Parathyroid adenoma (tissue), 2 donors: ENCODE measurements at regions not wholly inside any gene's neighbourhood (a gene's known extent, or its start where the extent isn't known, plus 50 kb on each side); places are given as distances from the start of the nearest gene placed in this dataset.

Source experiments
- H2AFZ ChIP-seq: fragments of 300-600 bp; sonication (generic); one replicate; pipeline ENCODE4 v1.7.0; 2017; ENCODE audit warnings: antibody characterized with exemption, mild to moderate bottlenecking
- H3K27ac ChIP-seq: fragments of 300-600 bp; sonication (generic); one replicate; pipeline ENCODE4 v1.7.0; 2017
- H3K27me3 ChIP-seq: fragments of 300-600 bp; sonication (generic); one replicate; pipeline ENCODE4 v1.7.0; 2017; ENCODE audit warnings: low read length; ENCODE audit not compliant: control insufficient read depth, insufficient read depth
- H3K36me3 ChIP-seq: fragments of 300-600 bp; sonication (generic); one replicate; pipeline ENCODE4 v1.7.0; 2017; ENCODE audit warnings: low read length; ENCODE audit not compliant: control insufficient read depth, insufficient read depth
- H3K4me1 ChIP-seq: fragments of 300-600 bp; sonication (generic); one replicate; pipeline ENCODE4 v1.7.0; 2017; ENCODE audit warnings: control low read depth
- H3K4me2 ChIP-seq: fragments of 300-600 bp; sonication (generic); one replicate; pipeline ENCODE4 v1.7.0; 2017; ENCODE audit warnings: low read length
- H3K4me3 ChIP-seq: fragments of 300-600 bp; sonication (generic); one replicate; pipeline ENCODE4 v1.7.0; 2017; ENCODE audit warnings: low read depth, low read length
- H3K79me2 ChIP-seq: fragments of 300-600 bp; sonication (generic); one replicate; pipeline ENCODE4 v1.7.0; 2017; ENCODE audit warnings: control low read depth
- H3K9ac ChIP-seq: fragments of 300-600 bp; sonication (generic); one replicate; pipeline ENCODE4 v1.7.0; 2017; ENCODE audit warnings: mild to moderate bottlenecking
- H3K9me3 ChIP-seq: fragments of 300-600 bp; sonication (generic); one replicate; pipeline ENCODE4 v1.7.0; 2017; ENCODE audit warnings: low read length; ENCODE audit not compliant: control insufficient read depth
- TF ChIP-seq, protein P1 (sequence below): fragments of 300-600 bp; sonication (generic); IDR thresholded peaks from one replicate; pipeline ENCODE4 v1.7.0; 2017; ENCODE audit warnings: antibody characterized with exemption, mild to moderate bottlenecking
- donor health status: primary hyperparathyroidism.

DNA sequence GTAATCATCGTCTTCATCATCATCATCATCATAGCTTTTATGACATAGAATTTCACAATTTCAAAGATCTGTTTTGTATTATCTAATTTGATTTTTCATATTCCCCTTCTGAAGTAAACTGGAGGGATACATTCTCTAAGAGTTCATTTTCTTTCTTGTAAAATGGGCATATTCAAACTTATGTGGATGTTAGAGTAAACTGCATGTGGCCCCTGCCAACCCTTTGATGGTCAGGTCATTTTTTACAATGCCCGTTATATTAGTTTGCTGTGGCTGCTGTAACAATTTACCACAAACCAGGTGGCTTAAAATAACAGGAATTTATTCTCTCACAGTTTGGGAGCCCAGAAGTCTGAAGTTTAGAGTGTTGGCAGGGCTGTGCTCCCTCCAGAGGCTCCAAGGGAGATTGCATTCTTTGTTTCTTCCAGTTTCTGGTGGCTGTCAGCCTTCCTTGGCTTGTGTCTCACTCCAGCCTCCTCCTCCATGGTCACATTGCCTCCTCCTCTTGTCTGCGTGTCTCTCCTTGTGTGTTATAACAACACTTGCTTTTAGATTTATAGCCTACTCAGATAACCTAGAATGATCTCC lies 127.5 kb upstream of the MMADHC start:
- no peaks in the 10 kb centered on the region for H3K36me3 ChIP-seq
- no peaks in the 10 kb centered on the region for H3K9me3 ChIP-seq
- H2AFZ ChIP-seq = no peak overlapping the region
- H3K4me3 ChIP-seq = no peak overlapping the region
- no peaks in the 10 kb centered on the region for H3K27me3 ChIP-seq
- no peak overlapping the region for H3K27ac ChIP-seq
- no peaks in the 10 kb centered on the region for H3K79me2 ChIP-seq
- TF ChIP-seq, protein P1, sequence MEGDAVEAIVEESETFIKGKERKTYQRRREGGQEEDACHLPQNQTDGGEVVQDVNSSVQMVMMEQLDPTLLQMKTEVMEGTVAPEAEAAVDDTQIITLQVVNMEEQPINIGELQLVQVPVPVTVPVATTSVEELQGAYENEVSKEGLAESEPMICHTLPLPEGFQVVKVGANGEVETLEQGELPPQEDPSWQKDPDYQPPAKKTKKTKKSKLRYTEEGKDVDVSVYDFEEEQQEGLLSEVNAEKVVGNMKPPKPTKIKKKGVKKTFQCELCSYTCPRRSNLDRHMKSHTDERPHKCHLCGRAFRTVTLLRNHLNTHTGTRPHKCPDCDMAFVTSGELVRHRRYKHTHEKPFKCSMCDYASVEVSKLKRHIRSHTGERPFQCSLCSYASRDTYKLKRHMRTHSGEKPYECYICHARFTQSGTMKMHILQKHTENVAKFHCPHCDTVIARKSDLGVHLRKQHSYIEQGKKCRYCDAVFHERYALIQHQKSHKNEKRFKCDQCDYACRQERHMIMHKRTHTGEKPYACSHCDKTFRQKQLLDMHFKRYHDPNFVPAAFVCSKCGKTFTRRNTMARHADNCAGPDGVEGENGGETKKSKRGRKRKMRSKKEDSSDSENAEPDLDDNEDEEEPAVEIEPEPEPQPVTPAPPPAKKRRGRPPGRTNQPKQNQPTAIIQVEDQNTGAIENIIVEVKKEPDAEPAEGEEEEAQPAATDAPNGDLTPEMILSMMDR = no peak
- H3K4me2 ChIP-seq = no peak overlapping the region
- H3K9ac ChIP-seq = no peak overlapping the region
- H3K4me1 ChIP-seq = no peaks in the 10 kb centered on the region

DNA sequence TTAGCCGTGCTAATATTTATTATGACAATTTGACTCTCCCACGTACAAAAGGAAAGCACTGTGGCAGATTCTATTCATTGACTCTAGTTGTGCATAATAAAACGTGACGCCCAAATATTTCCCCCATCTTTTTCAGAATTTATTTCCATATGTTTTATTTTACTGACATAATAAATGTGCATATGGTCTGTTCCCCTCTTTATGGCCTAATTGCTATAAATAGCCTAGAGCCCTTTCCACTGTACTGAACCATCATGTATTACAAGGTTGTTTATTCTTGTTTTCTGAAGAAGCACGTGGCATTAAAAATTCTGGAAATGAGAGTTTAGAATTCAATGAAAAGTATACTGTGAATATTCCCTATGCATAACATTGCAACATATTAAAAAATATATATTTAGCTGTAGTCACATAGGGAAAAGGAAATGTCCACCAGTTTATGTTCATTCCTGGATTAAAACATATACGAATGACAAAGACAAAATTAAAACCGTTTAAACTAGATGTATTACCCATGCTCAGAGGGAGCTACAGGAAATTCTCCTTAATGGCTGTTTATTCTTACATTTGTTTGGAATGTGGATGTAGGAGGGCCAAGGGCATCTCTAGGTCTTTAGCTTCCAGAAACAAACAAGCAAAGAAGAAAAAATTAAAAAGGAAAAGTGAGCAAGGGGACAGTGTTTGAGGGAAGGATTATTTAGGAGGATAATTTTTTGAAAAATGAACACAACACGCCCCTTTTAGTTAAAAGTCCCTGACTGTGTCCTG lies 122.1 kb upstream of the MMADHC start:
- Histone ChIP-seq H3K79me2 (no peaks in the 10 kb centered on the region), H3K4me1 (no peaks in the 10 kb centered on the region), H2AFZ (no peak overlapping the region), H3K27ac (no peak overlapping the region), H3K36me3 (no peaks in the 10 kb centered on the region), H3K27me3 (no peaks in the 10 kb centered on the region), H3K9me3 (no peaks in the 10 kb centered on the region), H3K9ac (no peak overlapping the region), H3K4me3 (no peak overlapping the region), H3K4me2 (no peak overlapping the region)
- TF ChIP-seq, protein P1 = no peak

DNA sequence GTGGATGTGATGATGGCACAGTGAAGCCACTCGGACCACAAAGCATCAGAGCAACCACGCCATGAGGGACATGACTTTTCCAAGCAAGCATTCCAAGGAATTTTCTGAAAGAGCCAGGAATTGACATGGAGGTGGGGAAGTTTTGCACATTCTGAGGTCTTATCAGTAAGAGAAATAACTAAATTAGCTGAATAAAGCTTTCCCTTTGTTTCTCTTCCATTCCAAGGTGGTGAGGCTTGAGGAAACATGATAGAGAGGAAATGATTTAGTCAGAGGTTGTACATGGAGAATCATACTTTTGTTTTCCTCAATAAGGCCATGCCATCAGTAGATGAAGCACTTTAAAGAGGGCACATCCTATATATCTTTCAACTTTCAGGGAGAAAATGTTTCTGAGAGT lies 115.7 kb upstream of the MMADHC start:
- H3K4me1 ChIP-seq = no peaks in the 10 kb centered on the region
- TF ChIP-seq, protein P1 = no peak
- no peaks in the 10 kb centered on the region for H3K79me2 ChIP-seq
- H3K27ac ChIP-seq = no peak overlapping the region
- H3K27me3 ChIP-seq = no peaks in the 10 kb centered on the region
- no peaks in the 10 kb centered on the region for H3K36me3 ChIP-seq
- no peaks in the 10 kb centered on the region for H3K9me3 ChIP-seq
- H3K9ac ChIP-seq = no peak overlapping the region
- H2AFZ ChIP-seq = no peak overlapping the region
- no peak overlapping the region for H3K4me2 ChIP-seq
- H3K4me3 ChIP-seq = no peak overlapping the region

DNA sequence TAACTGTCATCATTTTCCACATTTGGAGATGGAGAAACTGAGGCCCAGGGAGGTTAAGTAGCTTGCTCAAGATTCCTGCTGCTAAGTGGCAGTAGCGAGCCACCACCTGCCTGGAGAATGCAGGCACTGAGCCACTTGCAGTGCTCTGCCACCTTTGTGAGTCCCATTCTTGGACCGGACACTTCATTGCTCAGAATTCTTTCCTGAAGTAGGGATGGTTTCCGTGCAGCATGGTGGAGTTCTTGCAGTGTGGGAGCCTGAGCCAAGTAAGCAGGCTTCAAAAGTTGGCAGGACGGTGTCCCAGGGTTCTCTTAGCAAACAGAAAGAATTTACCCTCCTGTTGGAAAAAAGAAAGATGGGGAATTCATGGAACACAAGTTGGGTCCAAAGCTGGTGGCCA lies 115.0 kb upstream of the MMADHC start:
- Histone ChIP-seq H3K4me3 (no peak overlapping the region), H3K27ac (no peak overlapping the region), H3K9me3 (no peaks in the 10 kb centered on the region), H3K4me1 (no peaks in the 10 kb centered on the region), H3K9ac (no peak overlapping the region), H3K79me2 (no peaks in the 10 kb centered on the region), H2AFZ (no peak overlapping the region), H3K27me3 (no peaks in the 10 kb centered on the region), H3K4me2 (no peak overlapping the region), H3K36me3 (no peaks in the 10 kb centered on the region)
- TF ChIP-seq, protein P1 = no peak

DNA sequence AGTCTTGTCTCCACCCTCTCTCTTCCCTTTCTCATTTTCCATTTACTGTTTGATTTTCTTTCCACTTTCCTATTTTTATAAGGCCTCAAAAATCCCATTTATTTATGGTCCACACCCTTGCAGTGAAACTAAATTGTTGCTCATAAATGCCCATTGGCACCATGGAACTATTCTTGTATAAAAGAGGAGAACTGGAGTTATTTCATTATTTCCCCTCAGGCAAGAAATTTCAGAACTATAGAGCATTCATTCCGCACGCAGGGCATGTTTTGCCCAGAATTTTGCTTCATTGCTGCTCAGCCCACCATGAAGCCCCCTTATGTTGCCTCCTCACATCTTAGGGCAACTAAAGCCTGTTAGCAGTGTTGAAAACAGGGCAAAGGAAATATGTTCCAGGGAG lies 113.7 kb upstream of the MMADHC start:
- Histone ChIP-seq H3K4me1 (no peaks in the 10 kb centered on the region), H3K9me3 (no peaks in the 10 kb centered on the region), H3K4me2 (no peak overlapping the region), H3K4me3 (no peak overlapping the region), H3K79me2 (no peaks in the 10 kb centered on the region), H3K27me3 (no peaks in the 10 kb centered on the region), H3K9ac (no peak overlapping the region), H2AFZ (no peak overlapping the region), H3K27ac (no peak overlapping the region), H3K36me3 (no peaks in the 10 kb centered on the region)
- TF ChIP-seq, protein P1 = no peak
